ENCODE measurements at regions not wholly inside any gene's neighbourhood (a gene's known extent, or its start where the extent isn't known, plus 50 kb on each side); places are given as distances from the start of the nearest gene placed in this dataset.
"Not testable (repeated sequence)": the region's sequence is repeated elsewhere in the genome, so short reads cannot be mapped to it uniquely, and the experiment has no call there.

DNA sequence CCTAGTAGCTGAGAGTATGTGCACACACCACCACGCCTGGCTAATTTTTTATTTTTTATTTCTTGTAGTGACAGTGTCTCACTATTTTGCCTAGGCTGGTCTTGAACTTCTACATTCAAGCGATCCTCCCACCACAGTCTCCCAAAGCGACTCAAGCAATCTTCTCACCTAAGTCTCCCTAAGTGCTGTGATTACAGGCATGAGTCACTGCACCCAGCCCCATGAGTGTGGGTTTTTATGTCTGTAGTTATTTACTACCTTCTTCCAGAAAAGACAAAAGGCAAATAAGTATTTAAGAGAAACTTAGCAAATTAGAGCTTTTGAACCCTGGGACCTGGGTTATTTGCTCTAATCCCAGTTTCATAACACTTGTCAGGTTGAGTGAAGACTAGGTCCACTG, 92.3 kb upstream of the HCRTR2 start:
- Histone ChIP-seq H3K27me3 (ENCODE audit: insufficient read depth, low read length, poor library complexity, severe bottlenecking) (no peaks in the 10 kb centered on the region), H3K4me1 (ENCODE audit: insufficient read depth, low read length, poor library complexity, severe bottlenecking) (no peaks in the 10 kb centered on the region), H2AFZ (ENCODE audit: low read length) (no peak overlapping the region), H3K9me3 (ENCODE audit: insufficient read depth, low read depth, low read length) (no peaks in the 10 kb centered on the region), H3K9ac (ENCODE audit: low read depth, low read length, poor library complexity, severe bottlenecking) (no peak overlapping the region), H3K4me2 (ENCODE audit: low read depth, low read length, poor library complexity, severe bottlenecking) (no peak overlapping the region), H3K36me3 (ENCODE audit: insufficient read depth, low read length) (no peaks in the 10 kb centered on the region), H3K4me3 (ENCODE audit: low read length, poor library complexity, severe bottlenecking) (no peak overlapping the region), H3F3A (ENCODE audit: low read depth) (no peaks in the 10 kb centered on the region), H3K79me2 (ENCODE audit: insufficient read depth, low read length) (no peaks in the 10 kb centered on the region), H3K9me2 (replicated peaks; ENCODE audit: low read depth, low read length) (no peaks in the 10 kb centered on the region), H4K20me1 (ENCODE audit: insufficient read depth, low read length, poor library complexity, severe bottlenecking) (no peaks in the 10 kb centered on the region)
- TF ChIP-seq, protein P1, sequence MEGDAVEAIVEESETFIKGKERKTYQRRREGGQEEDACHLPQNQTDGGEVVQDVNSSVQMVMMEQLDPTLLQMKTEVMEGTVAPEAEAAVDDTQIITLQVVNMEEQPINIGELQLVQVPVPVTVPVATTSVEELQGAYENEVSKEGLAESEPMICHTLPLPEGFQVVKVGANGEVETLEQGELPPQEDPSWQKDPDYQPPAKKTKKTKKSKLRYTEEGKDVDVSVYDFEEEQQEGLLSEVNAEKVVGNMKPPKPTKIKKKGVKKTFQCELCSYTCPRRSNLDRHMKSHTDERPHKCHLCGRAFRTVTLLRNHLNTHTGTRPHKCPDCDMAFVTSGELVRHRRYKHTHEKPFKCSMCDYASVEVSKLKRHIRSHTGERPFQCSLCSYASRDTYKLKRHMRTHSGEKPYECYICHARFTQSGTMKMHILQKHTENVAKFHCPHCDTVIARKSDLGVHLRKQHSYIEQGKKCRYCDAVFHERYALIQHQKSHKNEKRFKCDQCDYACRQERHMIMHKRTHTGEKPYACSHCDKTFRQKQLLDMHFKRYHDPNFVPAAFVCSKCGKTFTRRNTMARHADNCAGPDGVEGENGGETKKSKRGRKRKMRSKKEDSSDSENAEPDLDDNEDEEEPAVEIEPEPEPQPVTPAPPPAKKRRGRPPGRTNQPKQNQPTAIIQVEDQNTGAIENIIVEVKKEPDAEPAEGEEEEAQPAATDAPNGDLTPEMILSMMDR (conservative IDR thresholded peaks at IDR 0.05; ENCODE audit: low read length): no peak
- TF ChIP-seq EZH2phosphoT487 (IDR thresholded peaks at IDR 0.05; ENCODE audit: borderline replicate concordance): no peak

DNA sequence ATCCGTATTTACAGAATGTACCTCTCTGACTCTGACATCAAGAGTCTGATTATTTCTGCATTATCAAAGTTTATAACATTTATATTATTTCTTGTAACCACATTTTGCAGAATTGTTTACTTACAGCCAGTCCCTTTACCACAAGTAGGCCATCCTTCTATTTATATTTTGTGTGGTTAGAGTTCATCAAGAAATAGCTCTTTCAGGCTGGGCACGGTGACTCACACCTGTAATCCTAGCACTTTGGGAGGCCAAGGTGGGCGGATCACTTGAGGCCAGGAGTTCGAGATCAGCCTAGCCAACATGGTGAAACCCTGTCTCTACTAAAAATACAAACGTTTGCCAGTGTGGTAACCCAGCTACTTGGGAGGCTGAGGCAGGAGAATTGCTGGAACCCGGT, 86.3 kb upstream of the HCRTR2 start:
- H3K9me3 ChIP-seq (ENCODE audit: insufficient read depth, low read depth, low read length); H3K27me3 ChIP-seq (ENCODE audit: insufficient read depth, low read length, poor library complexity, severe bottlenecking); H3K36me3 ChIP-seq (ENCODE audit: insufficient read depth, low read length); H3K9ac ChIP-seq (ENCODE audit: low read depth, low read length, poor library complexity, severe bottlenecking); H4K20me1 ChIP-seq (ENCODE audit: insufficient read depth, low read length, poor library complexity, severe bottlenecking); H3K4me1 ChIP-seq (ENCODE audit: insufficient read depth, low read length, poor library complexity, severe bottlenecking); H2AFZ ChIP-seq (ENCODE audit: low read length); H3K4me3 ChIP-seq (ENCODE audit: low read length, poor library complexity, severe bottlenecking); H3K4me2 ChIP-seq (ENCODE audit: low read depth, low read length, poor library complexity, severe bottlenecking); H3K9me2 ChIP-seq (replicated peaks; ENCODE audit: low read depth, low read length); H3K79me2 ChIP-seq (ENCODE audit: insufficient read depth, low read length); H3F3A ChIP-seq (ENCODE audit: low read depth): not testable (repeated sequence)

DNA sequence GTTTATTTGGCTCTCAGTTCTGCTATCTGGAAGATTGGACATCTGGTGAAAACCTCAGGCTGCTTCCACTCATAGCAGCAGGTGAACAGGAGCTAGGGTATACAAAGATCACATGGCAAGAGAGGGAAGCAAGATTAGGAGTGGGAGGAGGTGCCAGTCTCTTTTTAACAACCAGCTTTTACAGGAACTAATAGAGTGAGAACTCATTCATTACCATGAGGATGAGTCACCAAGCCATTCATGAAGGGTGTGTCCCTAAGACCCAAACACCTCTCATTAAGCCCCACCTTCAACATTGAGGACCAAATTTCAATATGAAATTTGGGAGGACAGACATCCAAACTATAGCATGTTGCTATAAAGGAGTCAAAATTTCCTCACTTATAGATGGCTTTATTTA, 85.4 kb upstream of the HCRTR2 start:
- TF ChIP-seq EZH2phosphoT487 (IDR thresholded peaks at IDR 0.05; ENCODE audit: borderline replicate concordance): no peak
- TF ChIP-seq, protein P1 (conservative IDR thresholded peaks at IDR 0.05; ENCODE audit: low read length): no peak
- Histone ChIP-seq H3K4me3 (ENCODE audit: low read length, poor library complexity, severe bottlenecking) (no peak overlapping the region), H3K27me3 (ENCODE audit: insufficient read depth, low read length, poor library complexity, severe bottlenecking) (no peaks in the 10 kb centered on the region), H3K79me2 (ENCODE audit: insufficient read depth, low read length) (no peaks in the 10 kb centered on the region), H3K4me2 (ENCODE audit: low read depth, low read length, poor library complexity, severe bottlenecking) (no peak overlapping the region), H3K4me1 (ENCODE audit: insufficient read depth, low read length, poor library complexity, severe bottlenecking) (no peaks in the 10 kb centered on the region), H4K20me1 (ENCODE audit: insufficient read depth, low read length, poor library complexity, severe bottlenecking) (no peaks in the 10 kb centered on the region), H3F3A (ENCODE audit: low read depth) (no peaks in the 10 kb centered on the region), H3K9me2 (replicated peaks; ENCODE audit: low read depth, low read length) (no peaks in the 10 kb centered on the region), H2AFZ (ENCODE audit: low read length) (no peak overlapping the region), H3K9ac (ENCODE audit: low read depth, low read length, poor library complexity, severe bottlenecking) (no peak overlapping the region), H3K9me3 (ENCODE audit: insufficient read depth, low read depth, low read length) (no peaks in the 10 kb centered on the region; the same call in 1 of the 2 replicates), H3K36me3 (ENCODE audit: insufficient read depth, low read length) (no peaks in the 10 kb centered on the region)

DNA sequence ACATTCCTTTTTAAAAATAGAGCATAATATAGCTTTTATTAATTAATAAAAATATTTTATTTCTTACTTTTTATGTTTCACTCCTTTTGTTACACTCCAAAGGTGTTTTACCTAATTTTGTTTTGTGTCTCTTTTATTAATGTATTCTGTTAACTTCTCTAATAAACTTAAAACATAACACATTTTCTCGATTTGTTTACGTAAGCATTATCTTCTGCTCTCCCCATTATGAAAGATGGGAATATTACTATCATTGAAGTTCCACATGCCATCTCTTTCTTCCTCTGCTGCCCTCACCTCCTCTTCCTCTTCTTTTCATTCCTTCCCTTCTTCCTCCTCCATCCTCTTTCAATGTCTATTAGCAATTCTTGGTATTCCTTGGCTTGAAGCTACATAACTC, 85.0 kb upstream of the HCRTR2 start:
- no peaks in the 10 kb centered on the region for H3K79me2 ChIP-seq (ENCODE audit: insufficient read depth, low read length)
- H4K20me1 ChIP-seq (ENCODE audit: insufficient read depth, low read length, poor library complexity, severe bottlenecking): no peaks in the 10 kb centered on the region
- H3K9ac ChIP-seq (ENCODE audit: low read depth, low read length, poor library complexity, severe bottlenecking): no peak overlapping the region
- H2AFZ ChIP-seq (ENCODE audit: low read length): no peak overlapping the region
- no peaks in the 10 kb centered on the region for H3K9me2 ChIP-seq (replicated peaks; ENCODE audit: low read depth, low read length)
- no peak overlapping the region for H3K4me3 ChIP-seq (ENCODE audit: low read length, poor library complexity, severe bottlenecking)
- no peaks in the 10 kb centered on the region for H3K36me3 ChIP-seq (ENCODE audit: insufficient read depth, low read length)
- H3F3A ChIP-seq (ENCODE audit: low read depth): no peaks in the 10 kb centered on the region
- no peaks in the 10 kb centered on the region; the same call in 1 of the 2 replicates for H3K9me3 ChIP-seq (ENCODE audit: insufficient read depth, low read depth, low read length)
- no peaks in the 10 kb centered on the region for H3K27me3 ChIP-seq (ENCODE audit: insufficient read depth, low read length, poor library complexity, severe bottlenecking)
- H3K4me1 ChIP-seq (ENCODE audit: insufficient read depth, low read length, poor library complexity, severe bottlenecking): no peaks in the 10 kb centered on the region
- TF ChIP-seq, protein P1 (conservative IDR thresholded peaks at IDR 0.05; ENCODE audit: low read length): no peak
- TF ChIP-seq EZH2phosphoT487 (IDR thresholded peaks at IDR 0.05; ENCODE audit: borderline replicate concordance): no peak
- no peak overlapping the region for H3K4me2 ChIP-seq (ENCODE audit: low read depth, low read length, poor library complexity, severe bottlenecking)

All from Loucy (cell line).